Neuronal stem cell (in vitro differentiated cells): ENCODE measurements at regions not wholly inside any gene's neighbourhood (a gene's known extent, or its start where the extent isn't known, plus 50 kb on each side); places are given as distances from the start of the nearest gene placed in this dataset. TPM values are rescaled to one million over a fixed set of nuclear protein-coding genes. Genes with fewer than 3 reads are reported as not detected.

Source experiments
- DNase-seq: peaks from one replicate; pipeline ENCODE4 v3.0.0-alpha.2; 2013; ENCODE audit warnings: low spot score
- H2AFZ ChIP-seq: one replicate; pipeline ENCODE4 v1.6.1; 2013; ENCODE audit warnings: mild to moderate bottlenecking, low read length, inconsistent platforms
- H2AK5ac ChIP-seq: 2 replicates; pipeline ENCODE4 v1.6.1; 2013; ENCODE audit warnings: low read depth, mild to moderate bottlenecking, inconsistent platforms, low read length, moderate library complexity, mixed read lengths
- H2BK120ac ChIP-seq: 2 replicates; pipeline ENCODE4 v1.6.1; 2013; ENCODE audit warnings: low read depth, mild to moderate bottlenecking, inconsistent platforms, low read length, moderate library complexity, mixed read lengths
- H2BK12ac ChIP-seq: one replicate; pipeline ENCODE4 v1.6.1; 2013; ENCODE audit warnings: low read length, inconsistent platforms
- H2BK15ac ChIP-seq: 2 replicates; pipeline ENCODE4 v1.6.1; 2013; ENCODE audit warnings: mild to moderate bottlenecking, low read length, inconsistent platforms, mixed read lengths
- H2BK5ac ChIP-seq: one replicate; pipeline ENCODE4 v1.6.1; 2013; ENCODE audit warnings: inconsistent platforms, mild to moderate bottlenecking, low read length, moderate library complexity
- H3K14ac ChIP-seq: one replicate; pipeline ENCODE4 v1.6.1; 2013; ENCODE audit warnings: low read length, inconsistent platforms
- H3K18ac ChIP-seq: 2 replicates; pipeline ENCODE4 v1.6.1; 2013; ENCODE audit warnings: low read length, inconsistent platforms
- H3K23ac ChIP-seq: 2 replicates; pipeline ENCODE4 v1.6.1; 2013; ENCODE audit warnings: low read depth, mild to moderate bottlenecking, mixed read lengths, low read length, inconsistent platforms; ENCODE audit not compliant: poor library complexity
- H3K27ac ChIP-seq: replicated peaks from 3 replicates; pipeline ENCODE4 v1.5.1; 2013; ENCODE audit warnings: low read length, inconsistent platforms
- H3K27me3 ChIP-seq, 3 experiments: 2 replicates each; pipeline ENCODE4 v1.6.1; 2013; ENCODE audit warnings: low read length in 3 of 3, mild to moderate bottlenecking in 2 of 3, inconsistent platforms in 1 of 3, low read depth in 1 of 3, mixed read lengths in 1 of 3, moderate library complexity in 1 of 3; ENCODE audit not compliant: control insufficient read depth in 3 of 3, insufficient read depth in 3 of 3
- H3K36me3 ChIP-seq, 2 donors: replicated peaks in 1 of 2; 2 replicates each; pipeline ENCODE4 v1.6.1; 2013; ENCODE audit warnings: low read length in 2 of 2; ENCODE audit not compliant: control insufficient read depth in 2 of 2, insufficient read depth in 2 of 2
- H3K4ac ChIP-seq: 2 replicates; pipeline ENCODE4 v1.6.1; 2013; ENCODE audit warnings: inconsistent platforms, mild to moderate bottlenecking, low read length, moderate library complexity
- H3K4me1 ChIP-seq, 2 donors: 1 replicate in 1 of 2; 2 replicates in 1 of 2; pipeline ENCODE4 v1.6.1; 2013; ENCODE audit warnings: low read length in 2 of 2, low read depth in 1 of 2; ENCODE audit not compliant: control insufficient read depth in 2 of 2, insufficient read depth in 1 of 2
- H3K4me2 ChIP-seq: one replicate; pipeline ENCODE4 v1.6.1; 2013; ENCODE audit warnings: mild to moderate bottlenecking, low read length, inconsistent platforms; ENCODE audit not compliant: insufficient read depth, poor library complexity, severe bottlenecking
- H3K4me3 ChIP-seq, 2 donors: 2 replicates each; pipeline ENCODE4 v1.5.1; 2013; ENCODE audit warnings: low read length in 2 of 2, mild to moderate bottlenecking in 2 of 2, inconsistent platforms in 1 of 2, moderate library complexity in 1 of 2
- H3K79me1 ChIP-seq: one replicate; pipeline ENCODE4 v1.6.1; 2013; ENCODE audit warnings: low read depth, mild to moderate bottlenecking, inconsistent platforms, low read length, moderate library complexity
- H3K9ac ChIP-seq: one replicate; pipeline ENCODE4 v1.6.1; 2013; ENCODE audit warnings: mild to moderate bottlenecking, low read depth, low read length, inconsistent platforms; ENCODE audit not compliant: poor library complexity
- H3K9me3 ChIP-seq, 2 donors: replicated peaks in 1 of 2; 2 replicates each; pipeline versions ENCODE3 to v1.6.1; 2013; ENCODE audit warnings: low read length in 2 of 2, mild to moderate bottlenecking in 2 of 2, inconsistent platforms in 1 of 2, low read depth in 1 of 2, mixed read lengths in 1 of 2, moderate library complexity in 1 of 2; ENCODE audit not compliant: control insufficient read depth in 2 of 2, insufficient read depth in 1 of 2
- H4K8ac ChIP-seq: one replicate; pipeline ENCODE4 v1.6.1; 2013; ENCODE audit warnings: low read depth, mild to moderate bottlenecking, inconsistent platforms, low read length, moderate library complexity
- H4K91ac ChIP-seq: one replicate; pipeline ENCODE4 v1.6.1; 2013; ENCODE audit warnings: low read length, low read depth, mild to moderate bottlenecking, inconsistent platforms; ENCODE audit not compliant: poor library complexity
- WGBS, 2 donors: extraction: QIAGEN DNeasy Blood & Tissue Kit; methylation state at CpG; one replicate each; pipeline ENCODE4 v1.1.7; 2013; ENCODE audit warnings: missing lambda C conversion rate in 2 of 2, mixed read lengths in 1 of 2; ENCODE audit not compliant: insufficient read length in 2 of 2, insufficient replicate concordance in 1 of 2; ENCODE audit errors: extremely low coverage in 2 of 2; 5-methylcytosine and 5-hydroxymethylcytosine counted together
- small RNA-seq: library from polyadenylated mRNA; stranded (forward); fragments of <200 nt; extraction: miRNeasy Mini kit (QIAGEN cat#:217004); gene quantifications from one replicate; pipeline ENCODE3, GENCODE V24; 2013; ENCODE audit not compliant: insufficient read depth

GRCh38 chr6:114398481-114398880 is 55.7 kb upstream of the HS3ST5 start:
- Histone ChIP-seq H2AFZ (no peak overlapping the region), H3K36me3 (no peaks in the 10 kb centered on the region), H3K14ac (no peak overlapping the region), H3K23ac (no peak overlapping the region), H2BK5ac (no peak overlapping the region), H3K27me3 (no peaks in the 10 kb centered on the region), H3K4me3 (no peak overlapping the region), H3K27ac (no peak overlapping the region), H2BK15ac (no peak overlapping the region), H2BK12ac (no peak overlapping the region), H3K9me3 (no peaks in the 10 kb centered on the region), H3K4ac (no peak overlapping the region), H3K4me2 (no peak overlapping the region), H4K91ac (no peak overlapping the region), H4K8ac (no peak overlapping the region), H3K4me1 (peaks cover 2 to 4% of the 10 kb centered on the region in 2 donors), H3K18ac (no peak overlapping the region), H3K9ac (no peak overlapping the region), H2AK5ac (no peak overlapping the region), H3K79me1 (no peaks in the 10 kb centered on the region), H2BK120ac (no peak overlapping the region)
- no peak for DNase-seq
- WGBS, 2 donors: no CpG with 5 or more reads among the region's 2 CpGs

Small RNAs in the stretch of these regions (small RNA-seq; reads per million reads assigned to genes)
- not detected for gene AL606845.1
- gene RNU6-475P: not detected
